ENCODE measurements at regions not wholly inside any gene's neighbourhood (a gene's known extent, or its start where the extent isn't known, plus 50 kb on each side); places are given as distances from the start of the nearest gene placed in this dataset.

DNA sequence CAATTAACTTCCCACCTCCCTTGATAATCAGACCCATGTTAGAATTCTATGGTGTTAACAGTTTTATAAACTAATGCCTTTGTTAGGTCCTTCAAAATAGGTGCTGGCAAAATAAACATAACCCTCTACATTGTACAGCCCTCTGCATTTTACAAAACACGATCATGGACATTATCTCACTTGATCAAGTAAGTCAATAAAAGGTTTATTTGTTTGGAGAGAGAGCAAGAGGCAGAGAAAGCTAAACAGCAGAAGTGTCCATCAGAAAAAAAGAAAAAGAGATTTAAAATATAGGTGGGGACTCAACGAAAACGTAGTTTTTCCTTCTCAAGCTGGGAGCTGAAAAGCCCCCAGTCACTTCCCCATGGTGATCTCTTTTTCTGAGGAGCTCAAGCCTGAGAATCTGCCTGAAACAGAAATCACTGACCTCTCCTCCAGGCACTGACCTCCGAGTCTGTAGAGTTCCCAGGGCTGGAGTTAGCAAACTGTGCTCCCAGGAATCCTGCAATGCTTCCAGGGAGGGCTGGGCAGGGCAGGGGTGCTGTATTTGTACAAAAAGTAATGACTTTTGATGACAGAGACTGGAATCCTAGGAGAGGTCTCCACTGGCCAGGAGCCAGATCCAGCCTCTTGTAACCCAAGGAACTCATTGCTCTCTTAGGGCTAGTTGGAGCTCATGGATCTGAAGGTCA, 137.8 kb upstream of the KLHL29 start:
- TF ChIP-seq, protein P1, sequence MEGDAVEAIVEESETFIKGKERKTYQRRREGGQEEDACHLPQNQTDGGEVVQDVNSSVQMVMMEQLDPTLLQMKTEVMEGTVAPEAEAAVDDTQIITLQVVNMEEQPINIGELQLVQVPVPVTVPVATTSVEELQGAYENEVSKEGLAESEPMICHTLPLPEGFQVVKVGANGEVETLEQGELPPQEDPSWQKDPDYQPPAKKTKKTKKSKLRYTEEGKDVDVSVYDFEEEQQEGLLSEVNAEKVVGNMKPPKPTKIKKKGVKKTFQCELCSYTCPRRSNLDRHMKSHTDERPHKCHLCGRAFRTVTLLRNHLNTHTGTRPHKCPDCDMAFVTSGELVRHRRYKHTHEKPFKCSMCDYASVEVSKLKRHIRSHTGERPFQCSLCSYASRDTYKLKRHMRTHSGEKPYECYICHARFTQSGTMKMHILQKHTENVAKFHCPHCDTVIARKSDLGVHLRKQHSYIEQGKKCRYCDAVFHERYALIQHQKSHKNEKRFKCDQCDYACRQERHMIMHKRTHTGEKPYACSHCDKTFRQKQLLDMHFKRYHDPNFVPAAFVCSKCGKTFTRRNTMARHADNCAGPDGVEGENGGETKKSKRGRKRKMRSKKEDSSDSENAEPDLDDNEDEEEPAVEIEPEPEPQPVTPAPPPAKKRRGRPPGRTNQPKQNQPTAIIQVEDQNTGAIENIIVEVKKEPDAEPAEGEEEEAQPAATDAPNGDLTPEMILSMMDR (conservative IDR thresholded peaks at IDR 0.05 in 1 of 2, IDR thresholded peaks at IDR 0.05 in 1 of 2; ENCODE audit: low read depth in 1 of 2, low read length in 2 of 2), result no peak
- no peak for TF ChIP-seq EZH2 (IDR thresholded peaks at IDR 0.05; ENCODE audit: low read length, missing control alignments)
